Stimulated activated CD4-positive, alpha-beta T cell treated with anti-CD3 and anti-CD28 coated beads, Interleukin-12 subunit alpha, Interleukin-12 subunit beta, amount 100 ng/mL, for 48 hours (primary cell): ENCODE measurements at regions not wholly inside any gene's neighbourhood (a gene's known extent, or its start where the extent isn't known, plus 50 kb on each side); places are given as distances from the start of the nearest gene placed in this dataset.

ENCODE experiments used
- DNase-seq, 3 donors: peaks; one replicate each; pipeline ENCODE4 v3.0.0-alpha.2; 2020; ENCODE audit warnings: low read depth in 2 of 3, low spot score in 1 of 3

DNA sequence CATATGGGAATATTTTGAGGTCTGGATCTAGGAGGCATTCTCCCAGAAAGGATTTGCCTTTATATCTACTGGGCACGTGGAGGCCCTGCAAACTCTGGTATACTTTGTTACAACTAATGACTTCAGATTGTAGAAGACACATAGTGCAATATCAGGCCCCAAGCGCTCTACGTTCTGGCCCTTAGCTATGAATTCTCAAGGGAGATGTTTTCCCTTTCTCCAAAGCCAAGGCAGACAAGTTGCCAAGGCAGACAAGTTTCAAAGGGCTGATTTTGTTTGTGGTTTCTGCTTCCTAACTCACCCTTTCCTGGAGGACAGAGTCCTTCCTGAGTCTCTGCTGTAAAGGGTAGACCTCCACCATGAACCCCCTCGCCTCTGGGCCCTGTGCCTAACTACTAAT is 99.4 kb upstream of the CTTNBP2 start:
- no peak for DNase-seq

DNA sequence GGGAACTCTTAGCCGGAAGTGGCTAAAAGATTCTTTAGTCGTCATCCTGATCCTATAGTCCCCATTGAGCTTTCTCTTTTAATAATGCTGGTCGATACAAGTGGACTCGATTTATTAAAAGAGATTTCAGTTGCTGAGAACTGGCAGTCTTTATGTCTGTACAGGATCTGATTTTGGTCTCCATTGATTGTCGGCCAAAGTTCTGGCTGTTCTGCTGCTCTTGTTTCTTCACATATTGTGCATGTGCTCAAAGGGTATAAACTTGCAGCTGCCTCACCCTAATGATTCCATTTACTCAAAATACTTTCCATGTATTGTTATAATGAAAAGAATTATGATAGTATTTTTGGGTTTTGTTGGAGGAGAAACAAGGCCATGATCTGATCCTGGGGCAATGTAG is 100.7 kb upstream of the CTTNBP2 start:
- DNase-seq = no peak

DNA sequence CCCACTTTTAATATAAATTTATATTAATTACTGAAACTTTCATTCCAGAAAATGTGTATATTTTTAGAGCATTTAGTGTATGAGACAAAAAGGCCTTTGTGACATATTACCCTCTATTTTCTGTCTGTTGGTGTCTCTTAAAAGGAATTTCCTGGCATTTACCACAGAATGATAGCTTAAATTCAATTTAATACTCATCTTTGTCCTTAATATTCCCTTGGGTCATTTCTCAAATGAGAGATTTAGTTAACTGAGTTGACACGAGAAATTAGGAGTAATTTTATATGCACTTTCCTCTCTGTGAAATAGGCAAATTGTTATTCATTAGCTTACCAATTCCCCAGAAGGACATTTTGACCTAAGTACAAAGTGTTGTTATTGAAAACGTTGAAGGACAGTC is 101.7 kb upstream of the CTTNBP2 start:
- no peak for DNase-seq

DNA sequence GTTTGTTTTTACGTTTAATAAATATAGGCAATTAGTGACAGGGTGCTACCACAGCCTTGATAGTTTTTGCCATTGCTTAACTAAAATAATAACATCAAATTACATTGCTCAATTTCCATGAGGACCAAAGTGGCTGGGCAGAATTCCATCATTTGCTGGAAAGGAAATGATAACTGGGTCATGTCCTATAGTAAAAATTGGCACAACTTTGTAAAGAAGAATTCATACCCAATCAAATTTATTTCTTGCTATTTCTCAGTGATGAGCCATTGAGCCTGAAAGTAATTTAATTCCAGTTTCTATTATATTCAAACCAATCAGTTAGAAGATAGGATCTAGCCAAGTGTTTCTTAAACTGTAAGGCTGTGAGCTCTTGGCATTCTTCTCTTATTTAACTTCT is 102.2 kb upstream of the CTTNBP2 start:
- DNase-seq = no peak

DNA sequence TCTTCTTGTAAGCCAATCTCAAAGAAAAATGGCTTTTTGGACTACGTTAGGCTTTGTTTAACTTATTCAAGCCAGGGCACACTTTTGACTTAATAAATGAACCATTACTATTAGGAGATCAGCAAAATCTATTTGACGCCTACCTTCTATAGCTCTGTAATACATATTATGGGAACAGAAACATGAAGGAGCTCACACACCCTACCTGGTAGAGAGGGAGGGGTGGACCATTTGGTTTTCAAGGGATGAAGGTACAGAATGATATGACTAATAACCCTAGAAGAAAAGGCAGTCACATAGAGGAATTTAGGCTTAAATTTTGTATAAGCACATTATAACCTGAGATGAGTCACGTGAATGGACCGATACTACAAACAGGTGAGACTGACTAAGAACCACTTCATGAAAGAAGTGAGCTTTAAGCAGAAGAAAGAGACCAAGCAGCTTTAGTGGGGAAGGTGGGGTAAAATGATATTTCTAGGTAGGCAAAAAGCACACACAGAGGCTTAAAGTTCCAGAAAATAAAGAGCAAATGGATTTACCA is 106.8 kb upstream of the CTTNBP2 start:
- no peak for DNase-seq

DNA sequence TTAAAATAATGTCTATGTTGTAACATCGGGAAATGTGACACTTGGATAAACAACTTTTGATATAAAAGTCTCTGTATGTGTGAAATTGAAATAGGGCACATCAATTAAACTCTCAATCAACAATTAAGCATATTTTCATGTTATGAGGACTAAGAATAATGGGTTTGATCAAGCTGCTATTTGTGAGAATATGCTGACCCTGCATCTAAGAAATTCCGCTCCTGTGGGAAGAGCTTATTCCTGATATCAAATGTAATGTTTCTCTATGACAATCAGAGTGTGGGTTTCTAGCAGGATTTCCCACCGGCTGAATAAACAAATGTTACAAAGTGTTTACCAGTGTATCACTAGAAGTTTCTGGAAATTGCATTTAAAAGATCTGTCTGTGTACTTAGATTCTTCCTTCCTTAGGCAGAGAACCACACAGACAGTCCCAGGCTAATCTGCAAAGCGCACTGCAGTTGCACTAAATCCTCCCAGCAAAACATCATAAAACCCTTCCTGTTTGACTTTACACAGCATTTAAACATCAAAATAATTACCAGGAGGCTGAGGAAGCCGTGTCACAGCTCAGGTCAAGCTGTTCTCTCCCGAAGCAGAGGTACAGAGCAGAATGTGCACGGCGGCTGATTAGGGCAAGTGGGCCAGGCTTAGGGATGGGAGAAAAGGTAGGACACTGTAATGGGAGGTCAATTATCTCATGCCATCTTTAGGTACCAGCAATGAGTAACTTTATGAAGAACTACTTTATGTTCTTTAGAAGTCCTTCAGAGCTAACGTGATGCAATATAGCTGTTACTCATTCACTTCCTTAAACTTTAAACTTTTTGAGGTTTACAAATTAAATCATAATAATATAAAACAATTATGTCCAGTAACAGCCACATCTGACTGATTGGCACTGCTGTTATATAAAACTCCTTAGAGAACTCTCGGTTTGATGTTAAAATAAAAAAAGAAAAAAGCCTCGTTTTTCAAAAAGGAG is 109.1 kb upstream of the CTTNBP2 start:
- DNase-seq = no peak

DNA sequence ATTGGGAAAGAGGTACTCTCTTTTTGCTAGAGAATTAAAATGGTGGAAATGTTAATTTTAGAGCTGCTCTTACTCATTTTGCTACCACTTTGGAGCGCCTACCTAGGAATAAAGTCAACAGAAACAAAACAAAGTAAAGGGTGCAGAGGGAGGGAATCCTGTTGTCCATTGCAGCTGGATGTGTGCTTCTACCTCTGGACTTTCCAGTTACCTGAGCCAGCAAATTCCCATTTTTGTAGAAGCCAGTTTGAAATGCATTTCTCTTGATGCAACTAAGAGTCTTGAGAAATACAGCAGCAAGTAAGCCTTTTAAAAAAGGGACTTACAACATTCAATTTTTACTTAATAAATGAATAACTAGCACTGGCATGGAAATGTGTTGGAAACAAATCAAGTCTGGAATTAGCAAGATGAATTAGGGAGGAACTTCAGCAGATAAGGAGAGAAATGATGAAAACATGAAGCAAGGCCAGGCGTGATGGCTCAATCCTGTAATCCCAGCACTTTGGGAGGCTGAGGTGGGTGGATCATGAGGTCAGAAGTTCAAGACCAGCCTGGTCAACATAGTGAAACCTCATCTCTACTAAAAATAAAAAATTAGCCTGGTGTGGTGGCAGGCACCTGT is 113.5 kb upstream of the CTTNBP2 start:
- DNase-seq = no peak

DNA sequence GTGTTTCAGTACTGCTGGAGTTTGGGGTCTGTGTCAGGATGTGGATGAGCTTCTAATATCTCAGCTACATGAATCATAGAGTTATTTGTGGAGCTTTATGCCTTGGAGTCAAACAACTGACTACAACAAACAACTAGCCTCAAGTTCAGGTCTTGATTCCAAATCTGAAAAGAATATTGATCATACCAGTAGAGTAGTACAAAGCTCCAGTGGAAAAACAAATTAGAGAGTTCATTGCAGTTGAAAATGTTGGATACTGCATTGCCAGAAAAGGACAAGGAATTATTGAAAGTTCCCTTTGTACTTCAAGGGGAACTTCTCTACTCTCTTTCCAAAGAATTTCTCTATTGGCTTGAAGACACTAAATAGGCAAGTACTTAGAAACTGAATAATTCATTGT is 117.6 kb upstream of the CTTNBP2 start:
- no peak for DNase-seq

DNA sequence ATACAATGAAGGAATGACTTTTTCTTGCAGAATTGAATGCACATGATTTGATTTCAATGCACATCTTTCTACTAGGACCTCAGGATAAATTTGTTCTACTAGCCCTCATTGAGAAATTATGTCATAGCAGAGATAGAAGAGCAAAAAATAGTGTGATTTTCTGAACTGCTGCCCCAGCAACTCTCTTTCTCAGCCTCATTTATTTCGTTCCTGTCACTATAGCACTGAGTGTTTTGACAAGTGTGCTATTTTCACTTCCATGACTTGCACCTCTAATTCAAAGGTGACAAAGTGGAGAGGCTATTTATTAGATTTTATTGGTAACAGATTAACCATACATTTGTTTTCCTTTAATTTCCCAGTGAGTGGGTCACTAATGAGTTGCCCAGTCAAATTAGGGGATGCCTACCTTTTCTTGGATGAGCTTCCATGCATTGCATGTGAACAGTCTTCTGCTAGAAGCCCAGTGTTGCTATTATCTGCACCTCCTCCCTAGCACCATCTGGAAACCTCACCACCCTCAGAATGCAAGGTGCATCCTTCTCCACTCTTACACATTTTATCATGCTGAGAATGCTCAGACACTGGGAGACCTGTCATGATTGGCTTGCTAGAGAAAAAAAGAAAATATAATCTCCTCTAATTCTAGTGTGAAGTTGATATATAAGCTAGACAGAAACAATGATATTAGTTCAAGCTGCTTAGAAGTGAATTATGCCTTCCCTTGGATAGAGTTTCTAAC is 119.6 kb upstream of the CTTNBP2 start:
- DNase-seq = no peak

DNA sequence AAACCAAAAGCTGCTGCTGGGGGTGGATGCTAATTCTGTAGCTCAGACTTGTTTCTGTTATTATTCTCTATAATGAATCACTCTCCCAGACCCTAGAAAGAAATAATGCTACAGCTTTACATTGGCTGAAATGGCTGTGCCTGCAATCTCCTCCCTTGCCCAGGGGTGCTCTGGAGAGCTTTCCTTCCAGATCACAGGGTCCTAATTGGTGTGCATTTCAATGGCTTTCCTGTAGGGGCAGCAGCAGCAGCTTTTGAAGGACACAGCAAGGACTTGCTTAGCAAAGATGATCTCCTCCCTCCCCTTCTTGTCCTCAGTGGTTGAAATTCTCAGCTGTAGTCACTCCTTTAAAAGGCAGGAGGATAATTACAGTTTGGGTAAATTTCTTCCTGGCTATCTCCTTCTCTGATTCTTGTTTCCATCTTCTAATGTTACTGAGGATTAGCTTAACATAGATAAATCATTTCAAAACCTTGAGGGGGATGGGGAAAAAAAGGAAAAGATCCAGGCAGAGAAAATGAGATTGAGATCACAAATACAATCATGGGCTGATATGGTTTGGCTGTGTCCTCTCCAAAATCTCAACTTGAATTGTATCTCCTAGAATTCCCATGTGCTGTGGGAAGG is 120.2 kb upstream of the CTTNBP2 start:
- no peak for DNase-seq

DNA sequence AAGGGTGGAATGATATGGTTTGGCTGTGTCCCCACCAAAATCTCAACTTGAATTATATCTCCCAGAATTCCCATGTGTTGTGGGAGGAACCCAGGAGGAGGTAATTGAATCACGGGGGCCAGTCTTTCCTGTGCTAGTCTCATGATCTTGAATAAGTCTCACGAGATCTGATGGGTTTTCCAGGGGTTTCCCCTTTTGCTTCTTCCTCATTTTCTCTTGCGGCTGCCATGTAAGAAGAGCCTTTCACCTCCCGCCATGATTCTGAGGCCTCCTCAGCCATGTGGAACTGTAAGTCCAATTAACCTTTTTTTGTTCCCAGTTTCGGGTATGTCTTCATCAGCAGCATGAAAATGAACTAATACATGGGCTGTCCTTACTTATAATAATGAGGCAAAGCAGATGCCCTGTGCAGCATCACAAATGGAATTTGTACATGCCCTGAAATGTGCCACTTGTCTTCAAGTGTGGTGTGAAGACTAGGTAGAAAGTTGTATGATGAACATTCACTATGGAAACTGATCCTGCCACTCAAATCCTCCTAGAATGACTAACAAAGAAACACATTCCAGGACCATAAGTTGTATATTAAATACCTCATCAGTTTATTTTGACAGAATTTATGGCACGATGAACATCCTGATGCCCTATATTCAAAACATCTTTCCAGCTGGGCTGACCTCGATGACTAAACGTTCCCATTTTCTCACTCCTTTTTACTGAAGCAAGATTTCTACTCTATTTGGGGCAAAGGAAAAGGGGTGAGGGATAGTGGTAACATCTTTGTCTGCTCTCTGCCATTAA is 122.8 kb upstream of the CTTNBP2 start:
- no peak for DNase-seq

DNA sequence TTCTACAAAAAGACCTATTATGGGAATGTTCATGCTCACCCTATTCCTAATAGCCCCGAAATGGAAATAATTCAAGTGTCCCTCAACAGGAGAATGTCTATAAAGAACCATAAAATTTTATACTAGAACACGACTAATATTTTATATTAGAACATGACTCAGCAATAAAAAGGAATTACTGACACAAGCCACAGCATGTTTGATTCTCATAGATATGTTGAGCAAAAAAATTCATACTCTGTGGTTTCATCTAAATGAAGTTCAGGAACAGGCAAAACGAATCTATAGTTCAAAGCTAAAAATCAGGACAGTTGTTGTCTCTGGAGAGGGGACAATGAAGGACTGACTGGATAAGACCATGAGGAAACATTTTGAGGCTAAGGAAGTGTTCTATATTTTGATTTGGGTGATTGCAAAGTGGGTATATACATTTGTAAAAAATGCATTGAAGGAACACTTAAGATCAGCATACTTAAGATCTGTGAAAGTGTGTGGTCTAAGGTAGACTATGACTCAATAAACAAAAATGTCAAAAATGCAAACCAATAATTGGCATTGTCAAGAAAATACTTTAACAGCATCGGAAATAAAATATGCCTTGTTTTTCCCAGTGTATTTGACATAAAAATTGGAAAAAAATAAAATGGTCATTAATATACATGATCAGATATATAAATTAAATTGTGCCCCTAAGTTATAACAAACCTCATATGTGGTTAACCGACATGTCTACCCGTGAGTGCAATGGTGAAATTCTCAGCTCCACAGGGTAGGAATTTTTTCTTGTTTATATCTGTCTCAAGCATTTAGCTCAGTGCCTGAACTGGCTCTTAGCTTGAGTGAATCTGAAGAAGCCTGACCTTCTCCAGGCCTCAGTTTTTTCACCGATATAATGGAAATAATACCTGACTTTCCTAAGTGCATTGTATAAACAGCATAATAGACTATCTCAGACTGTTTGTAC is 124.9 kb upstream of the CTTNBP2 start:
- no peak for DNase-seq

DNA sequence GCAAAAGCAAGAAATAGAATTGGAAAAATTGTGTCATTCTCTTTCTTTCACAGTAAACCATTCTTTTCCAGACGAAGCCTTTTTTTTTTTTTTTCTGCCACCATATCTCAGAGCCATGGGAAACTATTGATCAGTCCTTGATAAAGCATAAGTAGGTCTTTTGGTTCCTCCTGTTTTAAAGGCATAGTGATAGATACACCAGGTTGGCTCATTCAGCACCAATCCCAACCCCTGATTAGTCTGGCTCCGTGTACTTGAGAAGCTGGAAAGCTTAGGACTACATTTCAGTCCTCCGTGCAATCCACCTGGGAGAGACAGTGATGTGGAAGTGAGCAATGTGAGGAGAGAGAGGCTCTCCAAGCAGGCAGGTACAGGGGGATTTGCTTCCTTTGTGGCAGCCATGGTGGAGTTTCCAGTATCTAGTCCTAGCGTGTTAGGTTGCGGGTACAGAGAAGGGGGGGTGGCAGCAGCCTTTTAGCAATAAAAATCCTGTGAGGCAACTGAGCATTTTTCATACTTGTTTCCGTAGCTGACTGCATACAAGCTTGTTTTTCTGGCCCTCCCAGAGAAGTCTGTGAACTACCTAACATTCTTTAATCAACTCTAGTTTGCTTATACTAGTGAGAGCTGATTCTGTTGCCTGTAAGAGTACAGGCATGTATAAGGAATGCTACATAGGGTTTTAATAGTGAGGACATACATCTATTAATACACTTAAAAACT is 127.4 kb upstream of the CTTNBP2 start:
- DNase-seq = no peak

DNA sequence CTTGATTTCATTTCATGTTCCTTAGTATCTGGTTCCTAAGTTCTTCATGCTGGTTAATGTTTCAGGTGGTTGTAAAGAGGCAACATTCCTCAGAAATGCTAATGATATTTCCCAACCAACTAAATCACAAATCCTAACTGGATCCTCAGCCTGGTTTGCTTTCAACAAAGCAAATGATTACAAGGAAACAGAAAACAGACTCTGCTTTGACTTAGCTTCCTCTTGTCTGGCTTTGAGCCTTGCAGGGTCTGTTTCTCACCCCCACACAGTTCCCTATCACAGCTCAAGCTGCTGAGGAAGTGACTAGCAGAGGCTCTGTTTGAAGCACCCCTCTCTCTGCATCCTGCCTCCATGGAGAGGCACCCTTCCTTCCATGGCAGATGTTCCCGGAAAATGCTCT is 130.2 kb upstream of the CTTNBP2 start:
- no peak for DNase-seq

DNA sequence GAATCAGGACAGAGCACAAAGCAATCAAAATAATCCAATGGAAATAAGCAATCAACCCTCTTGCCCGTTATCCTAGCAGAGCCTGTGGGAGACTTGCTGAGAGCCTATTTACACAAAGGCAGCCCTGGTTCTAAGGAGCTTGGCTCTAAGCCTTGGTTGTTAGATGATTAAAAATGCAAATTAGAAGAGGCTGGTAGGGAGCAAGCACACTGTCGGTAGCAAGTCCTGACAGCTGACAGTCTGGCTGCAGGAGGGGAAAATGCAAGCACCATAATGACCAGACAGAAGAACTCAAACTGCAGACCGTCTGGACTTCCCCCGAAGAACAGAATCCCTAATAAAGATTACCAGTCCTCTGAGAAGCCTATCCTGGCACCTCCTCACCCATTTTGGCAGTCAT is 131.8 kb upstream of the CTTNBP2 start:
- DNase-seq = no peak

DNA sequence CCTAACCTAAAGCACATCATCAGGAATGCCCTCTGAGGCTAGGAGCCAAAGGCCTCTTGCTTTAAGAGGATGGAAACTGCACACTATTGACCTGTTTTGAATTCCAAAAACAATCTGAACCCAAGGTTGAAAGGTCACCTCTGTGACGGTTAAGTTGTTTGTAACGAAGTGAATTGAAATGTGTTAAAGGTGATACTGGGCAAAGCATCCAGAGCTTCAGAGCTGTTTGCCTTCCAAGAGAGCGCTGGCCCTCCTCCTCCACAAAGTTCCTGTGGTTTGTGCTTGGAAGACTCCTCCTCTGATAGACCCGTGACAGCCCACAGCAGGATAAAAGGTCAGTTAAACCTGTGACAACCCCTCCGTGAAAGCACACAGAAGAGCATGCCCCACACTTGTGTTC is 133.7 kb upstream of the CTTNBP2 start:
- no peak for DNase-seq

DNA sequence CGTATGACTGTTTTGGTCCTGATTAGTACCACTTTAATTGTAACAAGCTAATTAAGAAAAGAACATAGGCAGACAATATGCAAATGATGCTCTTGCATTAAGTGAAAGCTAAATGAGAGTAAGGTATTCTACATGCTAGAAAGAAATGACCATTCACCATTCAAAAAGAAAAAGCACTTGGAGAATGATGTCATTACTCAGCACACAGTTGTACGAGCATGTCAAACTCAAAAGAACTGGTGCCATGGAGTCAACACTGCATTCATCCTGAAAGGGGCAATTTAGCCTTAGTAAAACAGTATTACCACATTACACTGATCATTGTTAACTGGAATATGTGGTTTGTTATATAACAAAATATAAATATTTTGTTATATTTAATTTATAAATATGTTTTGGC is 136.2 kb upstream of the CTTNBP2 start:
- no peak for DNase-seq

DNA sequence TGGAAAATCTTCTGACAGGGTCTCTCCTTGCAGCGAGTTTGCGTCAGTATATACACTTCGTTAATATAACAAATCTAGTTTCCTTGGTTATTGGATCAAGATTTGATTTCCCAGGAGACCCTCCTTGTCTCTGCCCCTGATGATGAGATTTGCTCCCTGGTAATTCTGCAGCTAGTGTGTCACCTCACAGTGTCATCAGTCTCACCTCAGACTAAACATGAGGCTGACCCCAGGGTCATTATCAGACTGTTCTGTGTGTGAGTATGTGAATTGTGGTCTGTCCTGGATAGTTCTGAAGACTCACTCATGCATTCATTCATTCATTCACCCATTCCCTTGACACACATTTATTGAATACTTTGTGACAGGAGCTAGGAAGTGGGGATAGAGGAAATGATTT is 138.4 kb upstream of the CTTNBP2 start:
- DNase-seq = no peak
